H1 (cell line): ENCODE measurements at regions not wholly inside any gene's neighbourhood (a gene's known extent, or its start where the extent isn't known, plus 50 kb on each side); places are given as distances from the start of the nearest gene placed in this dataset.

Experiments
- CTCF ChIA-PET: fragments of 300-600 bp; sonication (Branson Sonifier 250); formaldehyde crosslinking; loops from one replicate; lab custom pipeline; 2021; ENCODE audit not compliant: partially characterized antibody; lab: Charles Lee
- POLR2A ChIA-PET: fragments of 300-600 bp; sonication (Branson Sonifier 250); formaldehyde crosslinking; loops from one replicate; lab custom pipeline; 2021; ENCODE audit warnings: inconsistent platforms; ENCODE audit not compliant: partially characterized antibody; lab: Charles Lee
- DNase-seq, 2 experiments: peaks; one replicate each; pipeline versions ENCODE4 v3.0.0 to v3.0.0-alpha.2; 2010 to 2022; ENCODE audit warnings: low spot score in 2 of 2, low read depth in 1 of 2, mixed read lengths in 1 of 2
- FAIRE-seq: peaks from 2 replicates; lab custom pipeline; 2011; peaks lifted over from hg19 to GRCh38; lab: Jason Lieb, UNC
- H2AFZ ChIP-seq: 2 replicates; pipeline ENCODE4 v1.8.1; 2012; ENCODE audit warnings: low read length, inconsistent platforms
- H2AK5ac ChIP-seq: 2 replicates; pipeline ENCODE4 v1.6.1; 2013; ENCODE audit warnings: low read depth, low read length
- H2BK120ac ChIP-seq: replicated peaks from 2 replicates; pipeline ENCODE3; 2013; ENCODE audit warnings: low read depth, low read length, inconsistent platforms
- H2BK12ac ChIP-seq: 2 replicates; pipeline ENCODE4 v1.6.1; 2013; ENCODE audit warnings: low read depth, low read length
- H2BK15ac ChIP-seq: 2 replicates; pipeline ENCODE4 v1.6.1; 2013; ENCODE audit warnings: low read length
- H2BK20ac ChIP-seq: 2 replicates; pipeline ENCODE4 v1.6.1; 2013; ENCODE audit warnings: low read length
- H2BK5ac ChIP-seq: 2 replicates; pipeline ENCODE4 v1.6.1; 2013; ENCODE audit warnings: low read depth, low read length
- H3K14ac ChIP-seq: 2 replicates; pipeline ENCODE4 v1.6.1; 2013; ENCODE audit warnings: inconsistent platforms; ENCODE audit not compliant: insufficient read length
- H3K18ac ChIP-seq: 2 replicates; pipeline ENCODE4 v1.6.1; 2013; ENCODE audit warnings: low read length; ENCODE audit errors: extremely low read depth
- H3K23ac ChIP-seq: 2 replicates; pipeline ENCODE4 v1.6.1; 2013; ENCODE audit warnings: inconsistent platforms; ENCODE audit not compliant: insufficient read length
- H3K23me2 ChIP-seq: 2 replicates; pipeline ENCODE4 v1.6.1; 2013; ENCODE audit warnings: low read depth, low read length
- H3K27ac ChIP-seq: 2 replicates; pipeline ENCODE4 v1.6.1; 2011; ENCODE audit warnings: low read depth, low read length, inconsistent platforms
- H3K27me3 ChIP-seq, 4 experiments: replicated peaks in 1 of 4; 1 replicate in 1 of 4; 2 replicates in 3 of 4; pipeline versions ENCODE4 v1.6.1 to v1.8.1; 2011 to 2013; ENCODE audit warnings: low read length in 3 of 4, mild to moderate bottlenecking in 3 of 4, inconsistent platforms in 2 of 4, mixed read lengths in 2 of 4, moderate library complexity in 1 of 4; ENCODE audit not compliant: control insufficient read depth in 3 of 4, insufficient read depth in 3 of 4; ENCODE audit errors: extremely low read depth in 1 of 4
- H3K36me3 ChIP-seq, 4 experiments: 2 replicates each; pipeline versions ENCODE4 v1.6.1 to v1.8.1; 2011 to 2013; ENCODE audit warnings: mild to moderate bottlenecking in 4 of 4, low read length in 3 of 4, moderate library complexity in 2 of 4, control low read depth in 1 of 4, inconsistent platforms in 1 of 4; ENCODE audit not compliant: insufficient read depth in 4 of 4, control insufficient read depth in 2 of 4
- H3K4ac ChIP-seq: replicated peaks from 2 replicates; pipeline ENCODE3; 2013; ENCODE audit warnings: low read length, low read depth, mixed read lengths, inconsistent platforms; ENCODE audit not compliant: insufficient read length
- H3K4me1 ChIP-seq, 4 experiments: replicated peaks in 1 of 4; 1 replicate in 1 of 4; 2 replicates in 3 of 4; pipeline versions ENCODE4 v1.6.1 to v1.8.1; 2011 to 2013; ENCODE audit warnings: low read length in 3 of 4, inconsistent platforms in 2 of 4, mixed read lengths in 1 of 4; ENCODE audit not compliant: insufficient read depth in 4 of 4, control insufficient read depth in 3 of 4
- H3K4me2 ChIP-seq, 2 experiments: 2 replicates each; pipeline versions ENCODE4 v1.6.1 to v1.8.1; 2011 to 2013; ENCODE audit warnings: low read depth in 2 of 2, low read length in 2 of 2, control low read depth in 1 of 2, inconsistent platforms in 1 of 2, mild to moderate bottlenecking in 1 of 2; ENCODE audit not compliant: insufficient read depth in 1 of 2
- H3K4me3 ChIP-seq, 4 experiments: fragments of 200-600, 300-600 bp in 1 of 4; sonication (generic), shearing (Covaris generic), sonication (Bioruptor Twin) in 1 of 4; 2 replicates each; pipeline versions ENCODE4 v1.5.1 to v1.8.1; 2011 to 2016; ENCODE audit warnings: low read length in 4 of 4, low read depth in 3 of 4, control low read depth in 2 of 4, inconsistent platforms in 2 of 4, mild to moderate bottlenecking in 2 of 4, mixed read lengths in 1 of 4, moderate library complexity in 1 of 4; ENCODE audit not compliant: insufficient read depth in 2 of 4; ENCODE audit errors: extremely low read depth in 1 of 4
- H3K56ac ChIP-seq: replicated peaks from 2 replicates; pipeline ENCODE3; 2013; ENCODE audit warnings: low read depth, mild to moderate bottlenecking, mixed read lengths, low read length, inconsistent platforms; ENCODE audit not compliant: insufficient read length
- H3K79me1 ChIP-seq: 2 replicates; pipeline ENCODE4 v1.6.1; 2013; ENCODE audit warnings: low read depth, low read length, control low read depth
- H3K79me2 ChIP-seq, 2 experiments: 2 replicates each; pipeline versions ENCODE4 v1.6.1 to v1.8.1; 2012 to 2013; ENCODE audit warnings: low read length in 2 of 2, mild to moderate bottlenecking in 2 of 2, inconsistent platforms in 1 of 2; ENCODE audit not compliant: insufficient read depth in 2 of 2, control insufficient read depth in 1 of 2
- H3K9ac ChIP-seq, 4 experiments: replicated peaks in 1 of 4; 1 replicate in 1 of 4; 2 replicates in 3 of 4; pipeline versions ENCODE4 v1.6.1 to v1.8.1; 2011 to 2013; ENCODE audit warnings: low read depth in 3 of 4, low read length in 3 of 4, control low read depth in 2 of 4, mild to moderate bottlenecking in 2 of 4, moderate library complexity in 2 of 4, inconsistent platforms in 1 of 4; ENCODE audit errors: extremely low read depth in 1 of 4
- H3K9me3 ChIP-seq, 2 experiments: 2 replicates each; pipeline versions ENCODE4 v1.6.1 to v1.8.1; 2012 to 2013; ENCODE audit warnings: mild to moderate bottlenecking in 2 of 2, moderate library complexity in 2 of 2, control low read depth in 1 of 2, inconsistent platforms in 1 of 2, low read depth in 1 of 2, low read length in 1 of 2, mixed read lengths in 1 of 2; ENCODE audit not compliant: insufficient read depth in 2 of 2
- H4K20me1 ChIP-seq, 2 experiments: replicated peaks in 1 of 2; 2 replicates each; pipeline versions ENCODE3 to v1.8.1; 2011 to 2013; ENCODE audit warnings: inconsistent platforms in 2 of 2, low read length in 2 of 2, mild to moderate bottlenecking in 1 of 2; ENCODE audit not compliant: insufficient read depth in 2 of 2, control insufficient read depth in 1 of 2
- H4K5ac ChIP-seq: 2 replicates; pipeline ENCODE4 v1.6.1; 2013; ENCODE audit warnings: low read length, low read depth, mixed read lengths, inconsistent platforms; ENCODE audit not compliant: insufficient read length
- H4K8ac ChIP-seq: 2 replicates; pipeline ENCODE4 v1.8.0; 2013; ENCODE audit warnings: mild to moderate bottlenecking, moderate library complexity, low read length, inconsistent platforms; ENCODE audit not compliant: insufficient read depth; ENCODE audit errors: extremely low read depth
- H4K91ac ChIP-seq: replicated peaks from 2 replicates; pipeline ENCODE3; 2013; ENCODE audit warnings: low read length, mixed read lengths, inconsistent platforms; ENCODE audit not compliant: insufficient read length
- ASH2L ChIP-seq: fragments of 200-600, 300-600 bp; sonication (generic); IDR thresholded peaks from one replicate; pipeline ENCODE4 v1.7.1; 2017; ENCODE audit warnings: low read length
- JUND ChIP-seq: IDR thresholded peaks from 2 replicates; pipeline ENCODE4 v1.6.1; 2011; ENCODE audit warnings: mild to moderate bottlenecking, improper control_type of control experiment, low read length
- RAD21 ChIP-seq, 2 experiments: IDR thresholded peaks in 1 of 2; conservative IDR thresholded peaks in 1 of 2; 2 replicates each; pipeline ENCODE4 v1.6.1; 2011; ENCODE audit warnings: low read depth in 2 of 2, low read length in 2 of 2, improper control_type of control experiment in 1 of 2, inconsistent platforms in 1 of 2, mild to moderate bottlenecking in 1 of 2, moderate library complexity in 1 of 2
- TAF7 ChIP-seq: optimal IDR thresholded peaks from 2 replicates; pipeline ENCODE3; 2011; ENCODE audit warnings: low read depth, mild to moderate bottlenecking, inconsistent platforms, low read length, moderate library complexity, borderline replicate concordance
- TCF12 ChIP-seq: IDR thresholded peaks from 2 replicates; pipeline ENCODE4 v1.6.1; 2011; ENCODE audit warnings: low read depth, mild to moderate bottlenecking, low read length
- WGBS, 2 experiments: shearing (Covaris generic) in 1 of 2; methylation state at CpG; one replicate each; pipeline versions ENCODE4 v1.1.6 to v1.1.7; 2013 to 2015; ENCODE audit warnings: low lambda C conversion rate in 2 of 2, mixed read lengths in 2 of 2, inconsistent platforms in 1 of 2, low coverage in 1 of 2, missing lambda C conversion rate in 1 of 2; ENCODE audit not compliant: insufficient replicate concordance in 2 of 2, insufficient coverage in 1 of 2, insufficient read length in 1 of 2; ENCODE audit errors: extremely low coverage in 1 of 2, missing lambda C conversion rate in 1 of 2; 5-methylcytosine and 5-hydroxymethylcytosine counted together

- Histone ChIP-seq H4K8ac (no peak overlapping the region), H2BK20ac (no peak overlapping the region), H3K4me1 (no peaks in the 10 kb centered on the region), H3K79me2 (no peaks in the 10 kb centered on the region), H2BK120ac (no peak overlapping the region), H3K23me2 (no peaks in the 10 kb centered on the region), H3K4ac (no peak overlapping the region), H3K14ac (no peak overlapping the region), H3K9ac (no peak overlapping the region), H2AFZ (no peak overlapping the region), H3K4me2 (no peak overlapping the region), H2BK15ac (no peak overlapping the region), H3K23ac (no peak overlapping the region), H2AK5ac (no peak overlapping the region), H3K27ac (no peak overlapping the region), H4K20me1 (no peaks in the 10 kb centered on the region), H3K4me3 (no peak overlapping the region), H3K9me3 (peaks cover 9 to 10% of the 10 kb centered on the region in 2 experiments), H4K5ac (no peak overlapping the region), H3K79me1 (no peaks in the 10 kb centered on the region), H3K27me3 (no peaks in the 10 kb centered on the region), H2BK12ac (no peak overlapping the region), H3K56ac (no peak overlapping the region), H4K91ac (no peak overlapping the region), H2BK5ac (no peak overlapping the region), H3K18ac (no peak overlapping the region), H3K36me3 (no peaks in the 10 kb centered on the region)
- WGBS, 2 experiments = 97% methylated on average over 4 of the region's 4 CpGs; no CpG with 5 or more reads in 1 of the 2 experiments
- DNase-seq (no peak), FAIRE-seq (no peak)
- CTCF ChIA-PET = no interaction called here
- POLR2A ChIA-PET = no interaction called here
- no peak for TF ChIP-seq TCF12
- TF ChIP-seq TAF7 = no peak
- TF ChIP-seq RAD21 (IDR thresholded peaks at IDR 0.05 in 1 of 2, conservative IDR thresholded peaks at IDR 0.05 in 1 of 2; ENCODE audit: low read depth in 2 of 2, low read length in 2 of 2) = no peak
- no peak for TF ChIP-seq JUND
- TF ChIP-seq ASH2L = no peak
Observed at GRCh38 chr2:7838669-7839068, 843.2 kb upstream of the ID2 start.
